Osteocyte (in vitro differentiated cells): ENCODE measurements at regions not wholly inside any gene's neighbourhood (a gene's known extent, or its start where the extent isn't known, plus 50 kb on each side); places are given as distances from the start of the nearest gene placed in this dataset.

ENCODE experiments used
- DNase-seq: peaks from one replicate; pipeline ENCODE4 v3.0.0; 2021; ENCODE audit warnings: mixed read lengths; ENCODE audit not compliant: unreplicated experiment; ENCODE audit errors: extremely low spot score
- H3K27ac Mint-ChIP-seq: one replicate; pipeline ENCODE4 v1.8.0; 2021; ENCODE audit warnings: mild to moderate bottlenecking, mixed read lengths; ENCODE audit not compliant: unreplicated experiment
- H3K27me3 Mint-ChIP-seq: one replicate; pipeline ENCODE4 v1.8.0; 2021; ENCODE audit warnings: mixed read lengths; ENCODE audit not compliant: unreplicated experiment
- H3K36me3 Mint-ChIP-seq: one replicate; pipeline ENCODE4 v1.8.0; 2021; ENCODE audit warnings: mixed read lengths; ENCODE audit not compliant: unreplicated experiment
- H3K4me1 Mint-ChIP-seq: one replicate; pipeline ENCODE4 v1.8.0; 2021; ENCODE audit warnings: mixed read lengths; ENCODE audit not compliant: unreplicated experiment
- H3K4me3 Mint-ChIP-seq: one replicate; pipeline ENCODE4 v1.8.0; 2021; ENCODE audit warnings: mild to moderate bottlenecking, moderate library complexity, mixed read lengths; ENCODE audit not compliant: unreplicated experiment
- H3K9me3 Mint-ChIP-seq: one replicate; pipeline ENCODE4 v1.8.0; 2021; ENCODE audit warnings: mixed read lengths; ENCODE audit not compliant: unreplicated experiment
- TF ChIP-seq, protein P1 (sequence below): fragments of 200-600 bp; sonication (generic); IDR thresholded peaks from 2 replicates; pipeline ENCODE4 v1.5.0; 2021; ENCODE audit warnings: antibody characterized with exemption, mild to moderate bottlenecking, moderate library complexity

DNA sequence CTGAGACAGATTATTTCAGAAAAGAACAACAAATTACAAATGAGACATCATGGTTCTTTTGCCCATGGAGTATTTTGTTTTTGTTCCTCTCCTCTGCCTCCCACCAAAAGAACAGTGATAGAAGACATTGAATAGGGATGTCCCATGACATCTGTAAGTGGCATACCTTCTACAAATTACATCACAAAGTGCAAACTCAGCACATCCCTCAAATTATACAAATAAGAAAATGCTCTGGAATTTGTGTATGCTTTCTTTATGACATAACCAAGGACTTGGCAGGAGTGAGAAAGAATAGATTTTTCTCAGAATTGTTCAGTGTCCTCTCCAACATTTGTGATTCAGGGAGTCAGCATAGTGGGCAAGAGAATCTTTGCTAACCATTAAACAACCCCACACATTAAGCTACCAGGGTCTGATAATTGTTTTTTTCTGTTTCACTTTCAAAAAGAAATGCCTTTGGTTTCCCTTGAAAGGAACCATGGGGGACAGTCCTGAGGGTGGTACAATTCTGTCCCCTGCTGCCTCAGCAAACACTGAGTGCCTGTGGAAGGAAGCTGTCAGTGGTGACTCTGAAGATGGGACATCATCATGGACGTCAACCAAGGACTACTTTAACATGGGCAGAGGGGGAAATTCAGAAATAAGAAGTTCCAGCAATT lies 430.3 kb downstream of the AASDHPPT start:
- no peaks in the 10 kb centered on the region for H3K36me3 Mint-ChIP-seq
- H3K27ac Mint-ChIP-seq, result no peak overlapping the region
- TF ChIP-seq, protein P1, sequence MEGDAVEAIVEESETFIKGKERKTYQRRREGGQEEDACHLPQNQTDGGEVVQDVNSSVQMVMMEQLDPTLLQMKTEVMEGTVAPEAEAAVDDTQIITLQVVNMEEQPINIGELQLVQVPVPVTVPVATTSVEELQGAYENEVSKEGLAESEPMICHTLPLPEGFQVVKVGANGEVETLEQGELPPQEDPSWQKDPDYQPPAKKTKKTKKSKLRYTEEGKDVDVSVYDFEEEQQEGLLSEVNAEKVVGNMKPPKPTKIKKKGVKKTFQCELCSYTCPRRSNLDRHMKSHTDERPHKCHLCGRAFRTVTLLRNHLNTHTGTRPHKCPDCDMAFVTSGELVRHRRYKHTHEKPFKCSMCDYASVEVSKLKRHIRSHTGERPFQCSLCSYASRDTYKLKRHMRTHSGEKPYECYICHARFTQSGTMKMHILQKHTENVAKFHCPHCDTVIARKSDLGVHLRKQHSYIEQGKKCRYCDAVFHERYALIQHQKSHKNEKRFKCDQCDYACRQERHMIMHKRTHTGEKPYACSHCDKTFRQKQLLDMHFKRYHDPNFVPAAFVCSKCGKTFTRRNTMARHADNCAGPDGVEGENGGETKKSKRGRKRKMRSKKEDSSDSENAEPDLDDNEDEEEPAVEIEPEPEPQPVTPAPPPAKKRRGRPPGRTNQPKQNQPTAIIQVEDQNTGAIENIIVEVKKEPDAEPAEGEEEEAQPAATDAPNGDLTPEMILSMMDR, result no peak
- DNase-seq, result no peak
- H3K4me1 Mint-ChIP-seq, result no peaks in the 10 kb centered on the region
- no peak overlapping the region for H3K4me3 Mint-ChIP-seq
- peaks cover 4% of the 10 kb centered on the region for H3K27me3 Mint-ChIP-seq
- peaks cover 3% of the 10 kb centered on the region for H3K9me3 Mint-ChIP-seq

DNA sequence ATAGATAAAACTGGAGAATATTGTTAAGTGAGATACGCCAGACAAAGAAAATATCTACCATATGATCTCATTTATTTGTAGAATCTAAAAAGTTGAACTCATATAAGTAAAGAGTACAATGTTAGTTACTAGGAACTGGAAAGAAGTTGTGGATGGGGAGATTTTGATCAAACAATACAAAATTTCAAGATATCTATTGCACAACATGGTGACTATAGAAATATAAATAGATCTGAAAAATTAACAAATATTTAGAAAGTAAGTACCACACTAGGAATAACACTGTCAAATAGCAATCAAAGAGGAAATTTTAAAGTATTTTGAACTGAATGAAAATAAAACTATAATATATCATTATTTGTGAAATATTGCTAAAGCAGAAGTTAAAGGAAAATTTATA lies 437.2 kb downstream of the AASDHPPT start:
- TF ChIP-seq, protein P1, result no peak
- H3K4me1 Mint-ChIP-seq, result no peaks in the 10 kb centered on the region
- peaks cover 11% of the 10 kb centered on the region for H3K9me3 Mint-ChIP-seq
- no peak for DNase-seq
- no peak overlapping the region for H3K27ac Mint-ChIP-seq
- H3K27me3 Mint-ChIP-seq, result peaks cover 8% of the 10 kb centered on the region
- H3K4me3 Mint-ChIP-seq, result no peak overlapping the region
- no peaks in the 10 kb centered on the region for H3K36me3 Mint-ChIP-seq

DNA sequence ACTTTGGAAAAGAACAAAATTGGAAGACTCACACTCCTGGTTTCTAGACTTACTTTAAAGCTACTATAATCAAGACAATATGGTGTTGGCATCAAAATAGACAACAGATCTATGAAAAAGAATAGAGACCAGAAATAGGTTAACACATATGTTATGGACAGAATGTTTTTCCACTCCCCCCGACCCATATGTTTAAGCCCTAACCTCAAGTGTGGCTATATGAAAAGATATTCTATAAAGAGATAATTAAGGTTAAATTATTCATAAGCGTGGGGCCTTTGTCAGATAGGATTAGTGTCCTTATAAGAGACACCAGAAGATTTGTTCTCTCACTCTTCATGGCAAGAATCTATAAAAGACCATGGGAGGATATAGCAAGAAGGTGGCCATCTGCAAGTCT lies 440.0 kb downstream of the AASDHPPT start:
- H3K9me3 Mint-ChIP-seq, result peaks cover 11% of the 10 kb centered on the region
- H3K27ac Mint-ChIP-seq, result no peak overlapping the region
- TF ChIP-seq, protein P1, result no peak
- no peak overlapping the region for H3K4me3 Mint-ChIP-seq
- no peaks in the 10 kb centered on the region for H3K36me3 Mint-ChIP-seq
- peaks cover 19% of the 10 kb centered on the region for H3K27me3 Mint-ChIP-seq
- H3K4me1 Mint-ChIP-seq, result no peaks in the 10 kb centered on the region
- no peak for DNase-seq

DNA sequence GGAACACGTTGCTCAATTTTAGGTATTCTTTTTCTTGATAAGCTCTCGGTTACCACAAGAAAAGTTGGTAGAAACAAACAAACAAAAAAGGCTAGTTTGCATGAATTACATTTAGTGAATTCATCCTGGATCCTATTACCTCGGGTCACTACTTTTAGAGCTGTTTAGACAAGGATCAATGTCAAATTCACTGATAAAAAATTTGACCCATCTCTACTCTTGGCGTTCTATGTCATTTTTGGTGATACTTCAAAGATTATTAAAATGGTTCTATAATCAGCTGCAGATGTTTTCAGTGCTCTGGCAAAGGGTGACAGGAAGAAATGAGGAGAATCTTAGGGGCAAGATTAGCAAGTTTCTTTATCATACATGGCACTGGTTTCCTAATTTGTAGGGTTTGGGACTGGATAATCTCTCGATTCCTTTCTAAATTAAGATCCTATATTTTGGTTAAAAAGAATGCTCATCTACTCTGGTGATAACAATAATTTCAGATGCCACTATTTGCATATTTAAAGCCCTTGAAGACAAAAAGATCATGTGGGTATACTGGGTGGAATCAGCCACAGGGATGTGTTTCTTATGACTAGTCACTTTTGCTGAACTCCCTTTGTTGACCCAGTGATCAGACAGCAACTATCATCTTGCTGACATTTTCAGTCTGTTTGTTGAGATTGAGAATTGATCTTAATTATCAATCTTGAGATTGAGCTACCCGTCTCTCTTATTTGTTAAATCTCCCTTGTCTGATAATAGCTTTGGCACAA lies 442.9 kb downstream of the AASDHPPT start:
- Mint-ChIP-seq H3K4me3 (no peak overlapping the region), H3K27ac (no peak overlapping the region), H3K27me3 (peaks cover 32% of the 10 kb centered on the region), H3K4me1 (no peaks in the 10 kb centered on the region), H3K36me3 (no peaks in the 10 kb centered on the region), H3K9me3 (no peaks in the 10 kb centered on the region)
- no peak for DNase-seq
- TF ChIP-seq, protein P1, result no peak

DNA sequence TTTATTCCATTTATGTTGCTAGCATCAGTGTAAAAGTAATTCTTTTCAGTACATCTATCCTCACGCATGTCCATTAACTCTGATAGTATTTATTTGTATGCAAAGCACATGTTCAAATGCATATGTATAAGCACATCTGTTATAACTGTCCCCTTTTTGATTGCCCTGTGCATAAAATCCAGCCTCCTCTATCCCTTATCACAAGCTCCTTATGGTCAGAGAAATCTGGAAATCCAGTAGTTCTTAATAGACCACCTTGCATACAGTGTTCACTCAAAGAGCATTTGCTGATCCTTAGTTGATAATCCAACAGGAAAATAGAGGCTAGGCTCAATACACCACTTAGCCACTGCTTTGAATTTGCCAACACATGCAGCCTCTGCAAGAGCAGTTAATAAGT lies 443.5 kb downstream of the AASDHPPT start:
- Mint-ChIP-seq H3K4me1 (no peaks in the 10 kb centered on the region), H3K27me3 (peaks cover 35% of the 10 kb centered on the region), H3K27ac (no peak overlapping the region), H3K36me3 (no peaks in the 10 kb centered on the region), H3K4me3 (no peak overlapping the region), H3K9me3 (no peaks in the 10 kb centered on the region)
- no peak for DNase-seq
- TF ChIP-seq, protein P1, result no peak
